PC-9 (cell line): ENCODE measurements at regions not wholly inside any gene's neighbourhood (a gene's known extent, or its start where the extent isn't known, plus 50 kb on each side); places are given as distances from the start of the nearest gene placed in this dataset.

Source experiments
- CTCF ChIP-seq: fragments of 200-600 bp; sonication (generic); conservative IDR thresholded peaks from 2 replicates; pipeline ENCODE4 v1.6.1; 2017; ENCODE audit warnings: mixed run types, antibody characterized with exemption, mild to moderate bottlenecking, moderate library complexity
- EZH2 ChIP-seq: fragments of 200-600 bp; sonication (generic); IDR thresholded peaks from 2 replicates; pipeline ENCODE4 v1.8.0; 2017; ENCODE audit warnings: antibody characterized with exemption, low read depth

- TF ChIP-seq CTCF, result no peak
- TF ChIP-seq EZH2, result no peak
Measured at GRCh38 chr14:105986894-105987284, 460.5 kb downstream of the TMEM121 start.
